Lung (tissue), 11 donors: ENCODE measurements at regions not wholly inside any gene's neighbourhood (a gene's known extent, or its start where the extent isn't known, plus 50 kb on each side); places are given as distances from the start of the nearest gene placed in this dataset.
A peak's percentile ranks its signal among the peaks of the same experiment; 100 is the strongest.

Source experiments
- ATAC-seq: fragments of 200-7000 bp; cut with Tn5 transposase; one replicate; pipeline ENCODE4 v1.9.1; 2020; ENCODE audit warnings: moderate number of reproducible peaks; ENCODE audit not compliant: insufficient read depth, low FRiP score
- DNase-seq, 3 donors: peaks; one replicate each; pipeline ENCODE4 v3.0.0-alpha.2; 2013 to 2017
- H3K27ac ChIP-seq, 2 donors: one replicate each; pipeline ENCODE4 v1.5.1; 2013; ENCODE audit warnings: mild to moderate bottlenecking in 2 of 2, moderate library complexity in 2 of 2, control low read depth in 1 of 2, inconsistent platforms in 1 of 2, low read depth in 1 of 2, low read length in 1 of 2
- H3K27me3 ChIP-seq, 3 donors: one replicate each; pipeline ENCODE4 v1.5.1; 2013; ENCODE audit warnings: low read length in 2 of 3; ENCODE audit not compliant: control insufficient read depth in 3 of 3, insufficient read depth in 3 of 3
- H3K36me3 ChIP-seq, 4 donors: one replicate each; pipeline ENCODE4 v1.5.1; 2013; ENCODE audit warnings: low read length in 4 of 4, mild to moderate bottlenecking in 1 of 4, moderate library complexity in 1 of 4; ENCODE audit not compliant: control insufficient read depth in 4 of 4, insufficient read depth in 4 of 4
- H3K4me1 ChIP-seq, 5 donors: one replicate each; pipeline ENCODE4 v1.5.1; 2013; ENCODE audit warnings: low read length in 5 of 5, mild to moderate bottlenecking in 2 of 5, moderate library complexity in 1 of 5; ENCODE audit not compliant: control insufficient read depth in 5 of 5, insufficient read depth in 5 of 5
- H3K4me3 ChIP-seq: one replicate; pipeline ENCODE4 v1.5.1; 2013; ENCODE audit warnings: mild to moderate bottlenecking, control low read depth, moderate library complexity
- H3K9ac ChIP-seq, 2 donors: one replicate each; pipeline ENCODE4 v1.5.1; 2013; ENCODE audit warnings: low read length in 2 of 2, control low read depth in 1 of 2; ENCODE audit not compliant: insufficient read depth in 1 of 2
- H3K9me3 ChIP-seq, 4 donors: one replicate each; pipeline ENCODE4 v1.5.1; 2013; ENCODE audit warnings: low read length in 3 of 4, mild to moderate bottlenecking in 1 of 4, moderate library complexity in 1 of 4; ENCODE audit not compliant: control insufficient read depth in 4 of 4, insufficient read depth in 3 of 4
- WGBS, 2 donors: extraction: QIAGEN DNeasy Blood & Tissue Kit; methylation state at CpG; one replicate each; pipeline ENCODE4 v1.1.7; 2013; 5-methylcytosine and 5-hydroxymethylcytosine counted together
- TF ChIP-seq, protein P1 (sequence below): IDR thresholded peaks from 2 replicates; pipeline ENCODE4 v1.5.1; 2012; ENCODE audit warnings: mild to moderate bottlenecking; ENCODE audit errors: control extremely low read depth, extremely low read depth
- donor health status: control.
- donor health status: control.
- donor health status: Bipolar disorder and iron deficiency.
- donor health status: healthy.
- donor health status: DM: yes; HTN: yes; CAD: no.

DNA sequence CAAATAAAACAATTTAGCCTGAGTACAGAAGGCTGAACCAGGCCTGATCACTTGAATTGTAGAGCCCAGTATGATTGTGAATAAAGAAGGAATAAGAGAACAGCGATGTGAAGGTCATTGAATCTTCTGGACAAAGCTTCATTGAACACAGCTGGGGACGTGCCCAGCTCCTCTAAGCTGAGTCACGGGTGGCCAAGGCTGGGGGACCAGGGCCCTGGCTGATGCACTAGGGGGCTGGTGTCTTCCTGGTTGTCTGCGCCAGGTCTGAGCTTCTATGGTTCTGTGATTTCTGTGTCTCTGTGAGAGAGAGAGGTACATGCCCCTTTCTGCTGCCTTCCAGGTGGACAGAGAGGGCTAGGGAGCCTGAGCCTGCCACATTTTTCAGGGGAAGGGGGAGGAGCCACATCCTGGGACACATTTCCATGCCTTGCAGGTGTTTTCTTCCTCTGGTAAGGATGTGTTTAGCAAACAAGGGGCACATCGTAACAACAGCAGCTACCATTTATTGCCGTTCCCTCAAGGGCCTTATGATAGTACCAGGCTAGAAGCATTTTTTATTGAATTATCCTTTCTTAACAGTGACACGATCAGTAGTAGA lies 135.7 kb downstream of the C11orf91 start:
- TF ChIP-seq, protein P1, sequence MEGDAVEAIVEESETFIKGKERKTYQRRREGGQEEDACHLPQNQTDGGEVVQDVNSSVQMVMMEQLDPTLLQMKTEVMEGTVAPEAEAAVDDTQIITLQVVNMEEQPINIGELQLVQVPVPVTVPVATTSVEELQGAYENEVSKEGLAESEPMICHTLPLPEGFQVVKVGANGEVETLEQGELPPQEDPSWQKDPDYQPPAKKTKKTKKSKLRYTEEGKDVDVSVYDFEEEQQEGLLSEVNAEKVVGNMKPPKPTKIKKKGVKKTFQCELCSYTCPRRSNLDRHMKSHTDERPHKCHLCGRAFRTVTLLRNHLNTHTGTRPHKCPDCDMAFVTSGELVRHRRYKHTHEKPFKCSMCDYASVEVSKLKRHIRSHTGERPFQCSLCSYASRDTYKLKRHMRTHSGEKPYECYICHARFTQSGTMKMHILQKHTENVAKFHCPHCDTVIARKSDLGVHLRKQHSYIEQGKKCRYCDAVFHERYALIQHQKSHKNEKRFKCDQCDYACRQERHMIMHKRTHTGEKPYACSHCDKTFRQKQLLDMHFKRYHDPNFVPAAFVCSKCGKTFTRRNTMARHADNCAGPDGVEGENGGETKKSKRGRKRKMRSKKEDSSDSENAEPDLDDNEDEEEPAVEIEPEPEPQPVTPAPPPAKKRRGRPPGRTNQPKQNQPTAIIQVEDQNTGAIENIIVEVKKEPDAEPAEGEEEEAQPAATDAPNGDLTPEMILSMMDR: no peak
- 84 to 85% methylated on average over 7 of the region's 7 CpGs for WGBS, 2 donors
- H3K36me3 ChIP-seq: no peaks in the 10 kb centered on the region
- H3K27me3 ChIP-seq: no peaks in the 10 kb centered on the region
- H3K9ac ChIP-seq: no peak overlapping the region
- H3K4me3 ChIP-seq: no peak overlapping the region
- ATAC-seq: no peak
- no peak overlapping the region for H3K27ac ChIP-seq
- no peaks in the 10 kb centered on the region for H3K4me1 ChIP-seq
- DNase-seq: no peak
- no peaks in the 10 kb centered on the region for H3K9me3 ChIP-seq

DNA sequence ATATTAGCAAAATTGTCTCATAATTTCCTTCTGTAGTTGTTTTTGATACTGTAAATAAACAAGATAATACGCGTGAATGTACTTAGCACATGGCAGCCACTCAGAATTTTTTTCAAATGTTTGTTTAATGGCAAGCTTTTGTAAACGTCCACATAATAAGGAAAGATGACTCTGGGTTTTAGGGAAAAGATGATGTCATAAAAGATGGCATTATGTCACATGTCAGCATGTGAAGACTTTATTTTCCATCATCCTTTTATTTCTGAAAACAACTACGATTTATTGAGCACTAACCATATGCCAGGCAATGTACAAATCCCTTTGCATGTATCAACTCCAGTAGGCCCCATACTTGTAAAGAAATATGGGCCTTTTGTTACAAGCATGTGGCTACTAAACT lies 139.9 kb downstream of the C11orf91 start:
- TF ChIP-seq, protein P1: no peak
- H3K36me3 ChIP-seq: no peaks in the 10 kb centered on the region
- H3K9me3 ChIP-seq: no peaks in the 10 kb centered on the region
- no peaks in the 10 kb centered on the region for H3K4me1 ChIP-seq
- no peak overlapping the region for H3K27ac ChIP-seq
- 61 to 69% methylated on average over 4 of the region's 4 CpGs for WGBS, 2 donors
- no peak for ATAC-seq
- H3K27me3 ChIP-seq: no peaks in the 10 kb centered on the region
- H3K9ac ChIP-seq: no peak overlapping the region
- H3K4me3 ChIP-seq: no peak overlapping the region
- DNase-seq: peak in 1 of 3 donors; percentile 4

DNA sequence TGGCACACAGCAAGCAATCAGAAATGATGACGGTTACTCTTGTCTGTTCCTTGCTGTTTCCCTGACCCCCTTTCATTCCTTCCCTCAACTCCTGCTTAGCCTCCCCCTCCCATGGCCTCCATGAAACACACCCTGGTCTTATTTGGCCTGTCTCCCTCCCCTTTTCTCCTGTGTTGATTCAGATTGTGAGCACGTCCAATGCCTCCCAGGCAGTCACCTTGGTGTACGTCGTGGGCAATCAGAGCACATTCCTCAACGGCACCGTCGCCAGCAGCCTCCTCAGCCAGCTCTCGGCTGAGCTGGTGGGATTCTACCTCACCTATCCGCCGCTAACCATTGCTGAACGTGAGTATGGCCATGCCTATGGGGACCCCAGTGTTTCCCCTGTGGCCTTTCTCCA lies 141.1 kb downstream of the C11orf91 start:
- H3K36me3 ChIP-seq: no peaks in the 10 kb centered on the region
- no peak overlapping the region for H3K4me3 ChIP-seq
- TF ChIP-seq, protein P1: no peak
- H3K9ac ChIP-seq: no peak overlapping the region
- H3K27ac ChIP-seq: no peak overlapping the region
- no peaks in the 10 kb centered on the region for H3K9me3 ChIP-seq
- no peaks in the 10 kb centered on the region for H3K27me3 ChIP-seq
- ATAC-seq: no peak
- no peaks in the 10 kb centered on the region for H3K4me1 ChIP-seq
- 74 to 87% methylated on average over 11 of the region's 11 CpGs for WGBS, 2 donors
- DNase-seq: no peak

DNA sequence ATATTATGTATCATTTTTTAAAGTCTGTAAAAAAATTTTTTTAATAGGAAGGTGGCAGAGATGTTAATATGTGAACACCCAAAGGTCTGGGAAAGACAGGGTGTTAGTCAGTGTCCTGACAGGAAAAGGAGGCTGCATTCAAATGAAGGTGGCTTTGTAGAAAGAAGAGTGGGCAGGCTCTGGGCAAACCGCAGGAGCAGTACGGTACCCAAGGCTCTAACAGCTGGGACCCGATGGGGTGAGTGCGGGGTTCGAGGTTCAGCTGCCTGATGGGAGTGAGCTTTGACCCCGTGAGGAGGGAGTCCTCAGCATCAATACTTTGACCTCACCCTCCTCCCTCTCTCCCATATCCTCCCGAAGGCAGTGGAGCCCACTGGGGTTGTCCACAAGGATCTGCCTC lies 142.5 kb downstream of the C11orf91 start:
- no peak for ATAC-seq
- WGBS, 2 donors: 81 to 93% methylated on average over 7 of the region's 7 CpGs

More for the DNA sequence above, 142.5 kb downstream of the C11orf91 start:
- Histone ChIP-seq H3K4me3 (no peak overlapping the region), H3K9ac (no peak overlapping the region), H3K9me3 (no peaks in the 10 kb centered on the region), H3K27ac (no peak overlapping the region), H3K4me1 (no peaks in the 10 kb centered on the region), H3K36me3 (no peaks in the 10 kb centered on the region), H3K27me3 (no peaks in the 10 kb centered on the region)
- DNase-seq: no peak
- TF ChIP-seq, protein P1: no peak
